IMR-90 (cell line): ENCODE measurements at regions not wholly inside any gene's neighbourhood (a gene's known extent, or its start where the extent isn't known, plus 50 kb on each side); places are given as distances from the start of the nearest gene placed in this dataset.

Experiments used
- ATAC-seq: fragments of 200-7000 bp; cut with Tn5 transposase; 2 replicates; pipeline ENCODE4 v1.9.1; 2020; ENCODE audit warnings: low read depth, mild to moderate bottlenecking, moderate library complexity
- BruUV-seq: library from RNA; stranded (reverse); fragments of 400-500 nt; replicated peaks from 2 replicates; lab custom pipeline; 2021; lab: Mats Ljungman, UMichigan
- CTCF ChIA-PET: fragments of 300-600 bp; formaldehyde crosslinking; extraction: SDS; loops from one replicate; lab custom pipeline; 2021; ENCODE audit warnings: antibody characterized with exemption; lab: Yijun Ruan, JAX
- POLR2A ChIA-PET: fragments of 300-600 bp; sonication (Branson Sonifier 250); formaldehyde crosslinking; loops from one replicate; lab custom pipeline; 2022; ENCODE audit warnings: antibody characterized with exemption; ENCODE audit not compliant: unreplicated experiment; lab: Charles Lee
- DNase-seq: peaks from one replicate; pipeline ENCODE4 v3.0.0; 2013
- H2AFZ ChIP-seq: replicated peaks from 2 replicates; pipeline ENCODE3; 2013; ENCODE audit warnings: low read length, mild to moderate bottlenecking; ENCODE audit not compliant: poor library complexity
- H2AK5ac ChIP-seq: 2 replicates; pipeline ENCODE4 v1.6.1; 2013; ENCODE audit warnings: low read depth, low read length, inconsistent platforms
- H2AK9ac ChIP-seq: replicated peaks from 2 replicates; pipeline ENCODE3; 2013; ENCODE audit warnings: mild to moderate bottlenecking, low read depth, low read length, moderate library complexity; ENCODE audit not compliant: poor library complexity
- H2BK120ac ChIP-seq: 2 replicates; pipeline ENCODE4 v1.6.1; 2013; ENCODE audit warnings: low read depth, low read length, inconsistent platforms
- H2BK15ac ChIP-seq: 3 replicates; pipeline ENCODE4 v1.6.1; 2013; ENCODE audit warnings: low read depth, low read length, inconsistent platforms
- H2BK20ac ChIP-seq: 2 replicates; pipeline ENCODE4 v1.6.1; 2013; ENCODE audit warnings: low read depth, mild to moderate bottlenecking, inconsistent platforms, low read length, moderate library complexity
- H2BK5ac ChIP-seq: 2 replicates; pipeline ENCODE4 v1.6.1; 2013; ENCODE audit warnings: mild to moderate bottlenecking, low read depth, low read length, inconsistent platforms; ENCODE audit not compliant: poor library complexity, severe bottlenecking
- H3K14ac ChIP-seq: replicated peaks from 2 replicates; pipeline ENCODE4 v1.6.1; 2013; ENCODE audit warnings: low read depth, low read length, inconsistent platforms
- H3K18ac ChIP-seq: 2 replicates; pipeline ENCODE4 v1.6.1; 2013; ENCODE audit warnings: low read depth, low read length, control low read depth
- H3K23ac ChIP-seq: 2 replicates; pipeline ENCODE4 v1.6.1; 2013; ENCODE audit warnings: low read depth, low read length, inconsistent platforms
- H3K27ac ChIP-seq: 2 replicates; pipeline ENCODE4 v1.5.1; 2013; ENCODE audit warnings: mild to moderate bottlenecking, control low read depth, low read length; ENCODE audit not compliant: insufficient read depth
- H3K27me3 ChIP-seq: 2 replicates; pipeline ENCODE4 v1.6.1; 2013; ENCODE audit warnings: low read length; ENCODE audit not compliant: control insufficient read depth, insufficient read depth
- H3K36me3 ChIP-seq: 2 replicates; pipeline ENCODE4 v1.6.1; 2013; ENCODE audit warnings: low read length, mixed read lengths; ENCODE audit not compliant: control insufficient read depth, insufficient read depth
- H3K4ac ChIP-seq: 2 replicates; pipeline ENCODE4 v1.6.1; 2013; ENCODE audit warnings: low read depth, low read length, inconsistent platforms
- H3K4me1 ChIP-seq: 2 replicates; pipeline ENCODE4 v1.6.1; 2013; ENCODE audit warnings: low read length, mixed read lengths; ENCODE audit not compliant: control insufficient read depth, insufficient read depth
- H3K4me2 ChIP-seq: 2 replicates; pipeline ENCODE4 v1.6.1; 2013; ENCODE audit warnings: low read depth, mild to moderate bottlenecking, control low read depth, low read length, moderate library complexity
- H3K4me3 ChIP-seq: 2 replicates; pipeline ENCODE4 v1.5.1; 2013; ENCODE audit warnings: low read depth, mild to moderate bottlenecking, control low read depth, low read length, moderate library complexity; ENCODE audit not compliant: insufficient read depth
- H3K56ac ChIP-seq: 2 replicates; pipeline ENCODE4 v1.6.1; 2013; ENCODE audit warnings: low read length, inconsistent platforms; ENCODE audit not compliant: insufficient read depth; ENCODE audit errors: extremely low read depth
- H3K79me1 ChIP-seq, 2 experiments: 2 replicates each; pipeline ENCODE4 v1.6.1; 2013; ENCODE audit warnings: low read length in 2 of 2, inconsistent platforms in 1 of 2, low read depth in 1 of 2
- H3K9ac ChIP-seq: 2 replicates; pipeline ENCODE4 v1.6.1; 2013; ENCODE audit warnings: low read depth, low read length, control low read depth
- H3K9me1 ChIP-seq: 2 replicates; pipeline ENCODE4 v1.6.1; 2013; ENCODE audit warnings: low read length, inconsistent platforms; ENCODE audit not compliant: insufficient read depth
- H3K9me3 ChIP-seq: 2 replicates; pipeline ENCODE4 v1.6.1; 2013; ENCODE audit warnings: low read length; ENCODE audit not compliant: control insufficient read depth, insufficient read depth
- H4K20me1 ChIP-seq: 2 replicates; pipeline ENCODE4 v1.6.1; 2013; ENCODE audit warnings: low read length, inconsistent platforms; ENCODE audit not compliant: insufficient read depth
- H4K5ac ChIP-seq: 2 replicates; pipeline ENCODE4 v1.6.1; 2013; ENCODE audit warnings: mild to moderate bottlenecking, low read depth, low read length, control low read depth
- H4K8ac ChIP-seq, 2 experiments: 2 replicates each; pipeline ENCODE4 v1.6.1; 2013; ENCODE audit warnings: low read depth in 2 of 2, low read length in 2 of 2, control low read depth in 1 of 2, inconsistent platforms in 1 of 2
- H4K91ac ChIP-seq: 2 replicates; pipeline ENCODE4 v1.6.1; 2013; ENCODE audit warnings: low read depth, low read length, inconsistent platforms; ENCODE audit not compliant: insufficient read depth
- CEBPB ChIP-seq: IDR thresholded peaks from 2 replicates; pipeline ENCODE4 v1.6.1; 2012; ENCODE audit warnings: low read depth, low read length, improper control_type of control experiment
- RFX5 ChIP-seq: IDR thresholded peaks from 2 replicates; pipeline ENCODE4 v1.8.0; 2012; ENCODE audit warnings: low read depth, mild to moderate bottlenecking, low read length, moderate library complexity
- WGBS, 2 experiments: methylation state at CpG; one replicate each; pipeline versions ENCODE4 v1.1.5 to v1.1.7; 2013; ENCODE audit warnings: missing lambda C conversion rate in 2 of 2; ENCODE audit not compliant: insufficient read length in 1 of 2; ENCODE audit errors: extremely low coverage in 2 of 2; 5-methylcytosine and 5-hydroxymethylcytosine counted together
- dilution Hi-C: fragments of 300-500 bp; cut with HindIII; formaldehyde crosslinking; loops from one replicate; pipeline ENCODE4 v1.14.3; 2018; ENCODE audit warnings: low sequenced_read_pairs; ENCODE audit not compliant: unreplicated experiment
- in situ Hi-C: fragments of 300-500 bp; cut with MboI; formaldehyde crosslinking; loops from 3 replicates; pipeline ENCODE4 v1.14.3; 2019; ENCODE audit warnings: low sequenced_read_pairs, inconsistent platforms, mixed read lengths
- intact Hi-C: fragments of 100-400 bp; cut with micrococcal nuclease; formaldehyde crosslinking; loops from 2 replicates; pipeline ENCODE4 v1.10.0; 2022

GRCh38 chr2:226531061-226531810 lies 268.4 kb downstream of the IRS1 start:
- no peaks in the 10 kb centered on the region for H3K9me1 ChIP-seq
- 0 out of 2 replicates have a peak overlapping the region, but pooled peaks have one; percentile 51 for H2AK5ac ChIP-seq
- H2BK20ac ChIP-seq: peak overlapping the region; percentile 74; the same call in 1 of the 2 replicates
- H2BK120ac ChIP-seq: peak overlapping the region; percentile 65
- DNase-seq (no peak), ATAC-seq (no peak)
- dilution Hi-C loops: no loop called here
- H3K4me3 ChIP-seq: no peak overlapping the region
- H3K9me3 ChIP-seq: no peaks in the 10 kb centered on the region; the same call in 1 of the 2 replicates
- no peaks in the 10 kb centered on the region for H3K36me3 ChIP-seq
- peak overlapping the region; percentile 1 for H2BK5ac ChIP-seq
- peak overlapping the region; percentile 46; the same call in 1 of the 3 replicates for H2BK15ac ChIP-seq
- peak overlapping the region; percentile 46; the same call in 1 of the 2 replicates for H4K91ac ChIP-seq
- POLR2A ChIA-PET: interaction anchor here (0.5 kb wide), 1 partner anchor 268 kb away, joined by 3 read pairs; the partner anchor contains the start of gene IRS1
- WGBS, 2 experiments: no CpG with 5 or more reads among the region's 12 CpGs
- CTCF ChIA-PET: interaction anchor here (1.2 to 1.4 kb wide), 2 partner anchors 9 to 12 kb away, joined by 3 read pairs; no protein-coding TSS in a partner anchor
- peak overlapping the region; percentile 33 for H2AK9ac ChIP-seq
- H3K4me2 ChIP-seq: no peak overlapping the region
- H3K56ac ChIP-seq: no peak overlapping the region
- peak overlapping the region; percentile 31; the same call in 1 of the 2 replicates for H3K14ac ChIP-seq
- no peak overlapping the region for H3K9ac ChIP-seq
- in situ Hi-C loops: no loop called here
- H4K5ac ChIP-seq: peak overlapping the region; percentile 44; the same call in 1 of the 2 replicates
- BruUV-seq: no TSS peak
- H3K27me3 ChIP-seq: no peaks in the 10 kb centered on the region
- TF ChIP-seq RFX5 (no peak), CEBPB (peak; percentile 60; the same call in 1 of the 2 replicates)
- H3K79me1 ChIP-seq: no peaks in the 10 kb centered on the region
- intact Hi-C loops: no loop called here
- H3K23ac ChIP-seq: 0 out of 2 replicates have a peak overlapping the region, but pooled peaks have one; percentile 1
- H3K18ac ChIP-seq: peak overlapping the region; percentile 72
- H2AFZ ChIP-seq: no peak overlapping the region
- no peaks in the 10 kb centered on the region for H4K20me1 ChIP-seq
- H3K27ac ChIP-seq: peak overlapping the region; percentile 29; the same call in 1 of the 2 replicates
- H3K4me1 ChIP-seq: peaks cover 5% of the 10 kb centered on the region; the same call in 1 of the 2 replicates
- H3K4ac ChIP-seq: peak overlapping the region; percentile 11; the same call in 1 of the 2 replicates
- peak overlapping the region; percentile 28 to 39; a peak in 2 of 4 replicates for H4K8ac ChIP-seq
